HFFc6 (cell line): ENCODE measurements at regions not wholly inside any gene's neighbourhood (a gene's known extent, or its start where the extent isn't known, plus 50 kb on each side); places are given as distances from the start of the nearest gene placed in this dataset.

Experiments used
- DNase-seq: peaks from one replicate; pipeline ENCODE4 v3.0.0-alpha.2; 2018
- H3K27ac Mint-ChIP-seq: 2 replicates; pipeline ENCODE4 v1.8.0; 2020; ENCODE audit warnings: mild to moderate bottlenecking, mixed read lengths
- H3K27me3 Mint-ChIP-seq: 2 replicates; pipeline ENCODE4 v1.8.0; 2021; ENCODE audit warnings: mild to moderate bottlenecking, moderate library complexity, mixed read lengths; ENCODE audit not compliant: insufficient read depth
- H3K36me3 Mint-ChIP-seq: 2 replicates; pipeline ENCODE4 v1.8.0; 2021; ENCODE audit warnings: low read depth, mixed read lengths
- H3K4me1 Mint-ChIP-seq: 2 replicates; pipeline ENCODE4 v1.8.0; 2020; ENCODE audit warnings: low read depth, mixed read lengths
- H3K4me3 Mint-ChIP-seq: 2 replicates; pipeline ENCODE4 v1.8.0; 2020; ENCODE audit warnings: mild to moderate bottlenecking, moderate library complexity, mixed read lengths
- H3K9me3 Mint-ChIP-seq: 2 replicates; pipeline ENCODE4 v1.8.0; 2020; ENCODE audit warnings: mild to moderate bottlenecking, mixed read lengths
- TF ChIP-seq, protein P1 (sequence below): fragments of 200-600 bp; sonication (generic); IDR thresholded peaks from 2 replicates; pipeline ENCODE4 v1.5.0; 2021; ENCODE audit warnings: antibody characterized with exemption, mild to moderate bottlenecking

DNA sequence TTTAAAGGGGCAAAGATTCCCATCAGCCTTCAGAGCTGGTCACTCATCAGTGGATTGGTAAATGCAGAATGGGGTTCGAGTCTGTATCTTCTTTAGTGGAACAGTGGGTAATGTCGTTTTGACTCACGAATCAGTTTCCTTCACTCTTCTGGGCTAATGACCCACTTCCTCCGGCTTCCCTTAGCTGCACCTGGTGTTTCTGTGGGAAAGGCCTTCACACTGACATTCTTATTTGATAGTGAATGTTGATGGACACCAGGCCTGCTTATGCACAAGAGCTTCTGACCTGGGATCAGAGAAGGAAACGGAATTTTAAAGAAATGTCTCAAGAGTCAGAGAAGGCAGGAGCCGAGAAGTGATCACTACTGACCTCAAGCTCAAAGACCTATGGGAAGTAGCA lies 272.0 kb upstream of the SULF2 start:
- H3K9me3 Mint-ChIP-seq = peaks cover 71% of the 10 kb centered on the region
- H3K27ac Mint-ChIP-seq = no peak overlapping the region
- H3K4me1 Mint-ChIP-seq = no peaks in the 10 kb centered on the region
- peaks cover 1% of the 10 kb centered on the region for H3K27me3 Mint-ChIP-seq
- no peak overlapping the region for H3K4me3 Mint-ChIP-seq
- no peak for DNase-seq
- no peaks in the 10 kb centered on the region; the same call in none of the 2 replicates for H3K36me3 Mint-ChIP-seq
- TF ChIP-seq, protein P1, sequence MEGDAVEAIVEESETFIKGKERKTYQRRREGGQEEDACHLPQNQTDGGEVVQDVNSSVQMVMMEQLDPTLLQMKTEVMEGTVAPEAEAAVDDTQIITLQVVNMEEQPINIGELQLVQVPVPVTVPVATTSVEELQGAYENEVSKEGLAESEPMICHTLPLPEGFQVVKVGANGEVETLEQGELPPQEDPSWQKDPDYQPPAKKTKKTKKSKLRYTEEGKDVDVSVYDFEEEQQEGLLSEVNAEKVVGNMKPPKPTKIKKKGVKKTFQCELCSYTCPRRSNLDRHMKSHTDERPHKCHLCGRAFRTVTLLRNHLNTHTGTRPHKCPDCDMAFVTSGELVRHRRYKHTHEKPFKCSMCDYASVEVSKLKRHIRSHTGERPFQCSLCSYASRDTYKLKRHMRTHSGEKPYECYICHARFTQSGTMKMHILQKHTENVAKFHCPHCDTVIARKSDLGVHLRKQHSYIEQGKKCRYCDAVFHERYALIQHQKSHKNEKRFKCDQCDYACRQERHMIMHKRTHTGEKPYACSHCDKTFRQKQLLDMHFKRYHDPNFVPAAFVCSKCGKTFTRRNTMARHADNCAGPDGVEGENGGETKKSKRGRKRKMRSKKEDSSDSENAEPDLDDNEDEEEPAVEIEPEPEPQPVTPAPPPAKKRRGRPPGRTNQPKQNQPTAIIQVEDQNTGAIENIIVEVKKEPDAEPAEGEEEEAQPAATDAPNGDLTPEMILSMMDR = no peak

DNA sequence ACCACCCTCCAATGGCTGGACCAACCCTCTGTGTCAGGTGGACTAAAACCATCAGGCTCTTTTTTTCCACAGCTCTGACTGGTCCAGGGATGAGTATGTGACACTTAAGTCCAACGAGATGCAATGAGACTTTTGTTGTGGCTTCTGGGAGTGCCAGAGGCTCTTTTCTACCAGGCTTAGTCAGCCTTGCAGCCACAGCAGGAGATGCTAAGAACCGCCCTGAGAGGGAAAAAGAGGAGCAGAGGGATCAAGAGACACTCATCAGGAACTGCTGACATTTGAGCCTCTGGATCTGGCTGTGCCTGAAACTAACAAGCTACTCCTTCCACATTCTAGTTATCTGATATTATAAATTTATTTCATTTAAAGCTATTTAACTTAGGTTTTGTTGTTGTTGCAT lies 270.9 kb upstream of the SULF2 start:
- no peak for DNase-seq
- H3K27me3 Mint-ChIP-seq = peaks cover 1% of the 10 kb centered on the region
- no peak overlapping the region for H3K4me3 Mint-ChIP-seq
- H3K4me1 Mint-ChIP-seq = no peaks in the 10 kb centered on the region
- TF ChIP-seq, protein P1 = no peak
- H3K36me3 Mint-ChIP-seq = no peaks in the 10 kb centered on the region; the same call in none of the 2 replicates
- H3K27ac Mint-ChIP-seq = no peak overlapping the region
- peaks cover 72% of the 10 kb centered on the region for H3K9me3 Mint-ChIP-seq

DNA sequence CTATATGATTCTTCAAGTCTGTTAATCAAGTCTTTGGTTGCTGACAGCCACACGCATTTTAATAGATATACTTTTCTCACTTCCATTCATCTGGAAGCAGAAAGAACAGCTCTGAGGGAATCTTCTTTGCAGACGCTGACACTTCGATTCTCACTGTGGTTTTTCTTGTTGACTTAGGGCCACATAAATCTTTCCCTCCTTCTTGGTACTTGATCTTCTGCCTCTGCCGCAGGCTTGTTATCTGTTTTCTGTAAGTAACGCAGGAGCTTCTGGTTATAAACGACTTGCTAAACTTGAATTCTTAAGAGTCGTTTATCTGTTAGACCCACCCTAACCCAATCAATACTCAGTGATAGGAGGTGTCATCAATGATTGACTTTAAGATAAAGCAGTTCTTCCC lies 268.8 kb upstream of the SULF2 start:
- H3K27me3 Mint-ChIP-seq = peaks cover 2% of the 10 kb centered on the region; the same call in 1 of the 2 replicates
- peaks cover 78% of the 10 kb centered on the region for H3K9me3 Mint-ChIP-seq
- H3K4me1 Mint-ChIP-seq = no peaks in the 10 kb centered on the region
- TF ChIP-seq, protein P1 = no peak
- no peaks in the 10 kb centered on the region; the same call in none of the 2 replicates for H3K36me3 Mint-ChIP-seq
- no peak overlapping the region for H3K27ac Mint-ChIP-seq
- no peak overlapping the region for H3K4me3 Mint-ChIP-seq
- no peak for DNase-seq

DNA sequence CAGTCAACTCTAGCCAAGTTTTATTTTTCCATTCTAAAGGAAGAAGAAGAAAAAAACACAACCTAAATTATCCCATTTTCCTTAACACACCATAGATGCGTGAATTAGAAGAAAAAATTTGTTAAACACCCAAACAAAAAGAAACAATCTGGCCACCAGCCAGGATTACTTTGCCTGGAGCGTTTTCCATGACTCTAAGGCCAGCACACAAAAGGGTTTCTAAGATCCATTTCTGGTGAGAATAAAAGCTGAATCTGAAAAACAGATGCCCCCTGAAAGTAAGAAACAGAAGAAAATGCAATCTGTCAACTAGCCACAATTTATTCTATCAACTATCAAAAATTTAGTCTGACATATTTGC lies 267.2 kb upstream of the SULF2 start:
- no peak for DNase-seq
- Mint-ChIP-seq H3K36me3 (no peaks in the 10 kb centered on the region; the same call in none of the 2 replicates), H3K4me1 (no peaks in the 10 kb centered on the region), H3K4me3 (no peak overlapping the region), H3K27ac (no peak overlapping the region), H3K27me3 (peaks cover 2% of the 10 kb centered on the region; the same call in 1 of the 2 replicates), H3K9me3 (peaks cover 68% of the 10 kb centered on the region)
- TF ChIP-seq, protein P1 = no peak

DNA sequence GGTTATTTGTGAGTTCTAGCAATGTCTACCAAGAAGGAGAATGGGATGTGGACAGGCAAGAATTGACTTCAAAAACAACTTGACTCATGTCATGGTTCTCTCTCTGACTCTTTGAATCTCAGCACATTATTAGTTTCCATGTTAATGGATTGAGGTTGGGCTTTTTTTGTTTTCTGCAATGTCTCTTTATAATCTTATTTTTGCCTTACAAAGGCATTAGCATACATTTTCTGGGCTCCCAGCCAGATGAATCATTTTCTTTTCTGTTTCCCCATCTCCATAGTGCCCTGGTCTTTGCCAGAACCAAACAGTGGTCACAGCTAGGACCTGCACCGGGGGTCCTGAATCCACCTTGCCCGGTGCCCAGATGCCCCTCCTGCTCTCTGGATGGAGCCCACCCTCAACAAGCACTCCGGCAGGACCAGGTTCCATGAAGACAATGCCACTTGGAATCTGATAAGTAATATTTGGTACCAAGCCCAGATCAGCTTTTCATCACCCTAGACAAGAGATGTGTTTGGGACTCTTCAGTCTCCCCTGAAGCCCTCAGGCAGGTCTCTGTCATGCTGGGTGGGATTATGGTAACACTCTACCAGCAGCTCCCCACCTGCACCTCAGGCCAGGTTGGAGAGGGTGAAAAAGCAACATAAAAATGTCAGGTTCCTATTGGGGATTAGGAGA lies 266.7 kb upstream of the SULF2 start:
- Mint-ChIP-seq H3K36me3 (no peaks in the 10 kb centered on the region; the same call in 1 of the 2 replicates), H3K27ac (no peak overlapping the region), H3K9me3 (peaks cover 63% of the 10 kb centered on the region), H3K4me3 (no peak overlapping the region), H3K4me1 (no peaks in the 10 kb centered on the region), H3K27me3 (peaks cover 2% of the 10 kb centered on the region; the same call in 1 of the 2 replicates)
- peak; percentile 3 for DNase-seq
- TF ChIP-seq, protein P1 = no peak
